AG10803 (cell line): ENCODE measurements at regions not wholly inside any gene's neighbourhood (a gene's known extent, or its start where the extent isn't known, plus 50 kb on each side); places are given as distances from the start of the nearest gene placed in this dataset.

Experiments used
- DNase-seq: peaks from one replicate; pipeline ENCODE4 v3.0.0; 2010; ENCODE audit warnings: low read depth
- H3K4me3 ChIP-seq: 2 replicates; pipeline ENCODE4 v1.5.1; 2011; ENCODE audit warnings: mild to moderate bottlenecking, low read length, control low read depth
- TF ChIP-seq, protein P1 (sequence below): conservative IDR thresholded peaks from 2 replicates; pipeline ENCODE4 v1.5.1; 2011; ENCODE audit warnings: mild to moderate bottlenecking, low read length, control low read depth, inconsistent platforms

DNA sequence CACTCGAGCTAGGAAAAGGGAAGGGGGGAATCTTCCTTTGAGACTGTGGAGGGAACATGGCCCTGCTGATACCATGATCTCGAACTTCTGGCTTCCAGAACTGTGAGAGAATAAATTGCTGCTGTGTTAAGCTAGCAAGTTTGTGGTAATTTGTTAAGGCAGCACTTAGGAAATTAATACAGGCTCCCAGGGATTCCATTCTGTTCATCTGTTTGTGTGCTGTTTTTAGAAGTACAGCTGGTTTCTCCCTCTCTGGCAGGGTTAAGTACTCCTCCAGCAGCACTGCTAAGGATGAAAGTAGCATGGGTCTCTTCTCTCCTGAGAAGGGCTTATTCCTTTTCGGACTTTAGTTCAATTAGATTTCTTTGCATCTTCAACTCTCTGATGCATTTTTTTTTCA is 268.3 kb downstream of the HHIPL2 start:
- DNase-seq, result no peak
- H3K4me3 ChIP-seq, result no peak overlapping the region
- TF ChIP-seq, protein P1, sequence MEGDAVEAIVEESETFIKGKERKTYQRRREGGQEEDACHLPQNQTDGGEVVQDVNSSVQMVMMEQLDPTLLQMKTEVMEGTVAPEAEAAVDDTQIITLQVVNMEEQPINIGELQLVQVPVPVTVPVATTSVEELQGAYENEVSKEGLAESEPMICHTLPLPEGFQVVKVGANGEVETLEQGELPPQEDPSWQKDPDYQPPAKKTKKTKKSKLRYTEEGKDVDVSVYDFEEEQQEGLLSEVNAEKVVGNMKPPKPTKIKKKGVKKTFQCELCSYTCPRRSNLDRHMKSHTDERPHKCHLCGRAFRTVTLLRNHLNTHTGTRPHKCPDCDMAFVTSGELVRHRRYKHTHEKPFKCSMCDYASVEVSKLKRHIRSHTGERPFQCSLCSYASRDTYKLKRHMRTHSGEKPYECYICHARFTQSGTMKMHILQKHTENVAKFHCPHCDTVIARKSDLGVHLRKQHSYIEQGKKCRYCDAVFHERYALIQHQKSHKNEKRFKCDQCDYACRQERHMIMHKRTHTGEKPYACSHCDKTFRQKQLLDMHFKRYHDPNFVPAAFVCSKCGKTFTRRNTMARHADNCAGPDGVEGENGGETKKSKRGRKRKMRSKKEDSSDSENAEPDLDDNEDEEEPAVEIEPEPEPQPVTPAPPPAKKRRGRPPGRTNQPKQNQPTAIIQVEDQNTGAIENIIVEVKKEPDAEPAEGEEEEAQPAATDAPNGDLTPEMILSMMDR, result no peak

DNA sequence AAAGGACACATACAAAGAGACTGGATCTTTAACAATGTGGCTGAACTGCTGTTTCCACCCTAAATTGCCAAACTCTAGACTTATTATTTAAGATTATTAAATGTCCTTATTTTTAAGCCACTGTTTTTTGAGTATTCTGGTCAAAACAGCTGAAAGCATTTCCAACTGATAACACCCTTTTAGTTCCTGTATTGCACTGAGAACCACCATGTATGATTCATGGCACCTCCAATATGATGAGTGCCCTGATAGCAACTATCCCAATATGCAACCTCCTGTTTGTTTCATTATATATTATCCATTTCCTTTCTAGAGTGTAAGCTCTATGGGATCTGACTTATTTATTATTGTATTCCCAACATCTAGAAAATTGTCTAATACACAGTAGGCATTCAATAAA is 269.4 kb downstream of the HHIPL2 start:
- no peak overlapping the region for H3K4me3 ChIP-seq
- DNase-seq, result no peak
- TF ChIP-seq, protein P1, result no peak

DNA sequence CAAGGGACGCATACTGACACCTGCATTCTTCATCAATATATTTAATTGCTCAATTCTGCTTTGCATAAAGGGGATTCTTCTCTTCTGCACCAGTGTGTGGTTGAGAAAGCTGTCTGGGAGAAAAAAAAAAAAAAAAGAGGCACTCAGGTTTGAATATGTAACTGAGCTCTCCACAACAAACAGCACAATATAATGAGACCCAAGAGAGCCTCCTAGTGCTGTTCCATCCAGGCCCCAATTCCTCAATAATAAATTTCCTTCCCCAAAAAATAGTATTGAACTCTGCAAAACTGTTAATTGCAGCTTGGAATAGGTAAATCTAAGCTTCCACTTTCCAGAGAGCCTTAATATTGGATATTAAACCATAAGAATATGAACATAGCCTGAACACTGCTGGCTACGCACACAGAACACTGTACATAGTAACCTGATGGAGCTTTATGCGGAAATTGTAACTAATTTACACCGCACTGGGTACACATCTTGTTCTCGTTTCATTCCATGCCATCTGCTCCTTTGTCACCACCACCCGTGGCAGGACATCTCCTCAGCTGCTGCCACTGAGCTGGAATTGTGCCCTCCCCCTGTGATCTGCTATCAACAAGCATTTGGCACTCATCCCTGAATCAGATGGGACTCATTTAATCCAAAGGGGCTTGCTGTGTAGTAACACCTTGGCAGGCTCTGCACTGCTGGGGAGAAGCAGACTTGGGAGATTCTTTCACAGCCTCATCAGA is 272.0 kb downstream of the HHIPL2 start:
- TF ChIP-seq, protein P1, result no peak
- DNase-seq, result no peak
- H3K4me3 ChIP-seq, result no peak overlapping the region

DNA sequence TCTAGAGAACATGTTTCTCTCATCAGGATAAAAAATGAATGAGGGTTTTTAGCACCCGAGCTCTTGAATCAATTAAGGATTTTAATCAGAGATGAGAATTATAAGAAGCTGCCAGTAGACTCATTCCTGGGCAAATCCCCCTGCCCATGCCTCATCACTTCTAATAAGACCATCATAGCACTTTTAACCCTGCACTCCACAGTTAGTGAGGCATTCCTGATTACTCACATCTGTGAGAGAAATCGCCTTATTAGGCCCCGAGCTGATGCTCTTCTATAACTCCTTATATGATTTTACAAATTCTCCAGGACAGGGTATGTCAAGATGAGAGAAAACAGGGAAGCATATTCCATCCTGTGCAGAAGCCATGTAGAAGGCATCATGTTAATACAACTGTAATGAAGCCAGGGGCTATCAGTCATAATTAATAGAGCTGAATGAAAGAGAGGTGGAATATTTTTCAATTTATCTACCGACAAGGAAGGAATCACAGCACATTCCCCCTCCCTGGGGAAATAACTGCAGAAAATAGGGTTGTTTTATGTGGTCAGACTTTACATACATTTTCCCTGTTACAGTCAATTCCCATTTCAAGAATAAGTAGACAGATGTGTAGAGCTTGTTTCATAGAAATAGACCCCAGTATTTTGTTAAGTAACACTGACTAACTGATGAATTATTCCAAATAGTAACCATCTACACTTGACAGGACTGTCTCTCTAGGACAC is 272.7 kb downstream of the HHIPL2 start:
- no peak overlapping the region for H3K4me3 ChIP-seq
- no peak for DNase-seq
- TF ChIP-seq, protein P1, result no peak

DNA sequence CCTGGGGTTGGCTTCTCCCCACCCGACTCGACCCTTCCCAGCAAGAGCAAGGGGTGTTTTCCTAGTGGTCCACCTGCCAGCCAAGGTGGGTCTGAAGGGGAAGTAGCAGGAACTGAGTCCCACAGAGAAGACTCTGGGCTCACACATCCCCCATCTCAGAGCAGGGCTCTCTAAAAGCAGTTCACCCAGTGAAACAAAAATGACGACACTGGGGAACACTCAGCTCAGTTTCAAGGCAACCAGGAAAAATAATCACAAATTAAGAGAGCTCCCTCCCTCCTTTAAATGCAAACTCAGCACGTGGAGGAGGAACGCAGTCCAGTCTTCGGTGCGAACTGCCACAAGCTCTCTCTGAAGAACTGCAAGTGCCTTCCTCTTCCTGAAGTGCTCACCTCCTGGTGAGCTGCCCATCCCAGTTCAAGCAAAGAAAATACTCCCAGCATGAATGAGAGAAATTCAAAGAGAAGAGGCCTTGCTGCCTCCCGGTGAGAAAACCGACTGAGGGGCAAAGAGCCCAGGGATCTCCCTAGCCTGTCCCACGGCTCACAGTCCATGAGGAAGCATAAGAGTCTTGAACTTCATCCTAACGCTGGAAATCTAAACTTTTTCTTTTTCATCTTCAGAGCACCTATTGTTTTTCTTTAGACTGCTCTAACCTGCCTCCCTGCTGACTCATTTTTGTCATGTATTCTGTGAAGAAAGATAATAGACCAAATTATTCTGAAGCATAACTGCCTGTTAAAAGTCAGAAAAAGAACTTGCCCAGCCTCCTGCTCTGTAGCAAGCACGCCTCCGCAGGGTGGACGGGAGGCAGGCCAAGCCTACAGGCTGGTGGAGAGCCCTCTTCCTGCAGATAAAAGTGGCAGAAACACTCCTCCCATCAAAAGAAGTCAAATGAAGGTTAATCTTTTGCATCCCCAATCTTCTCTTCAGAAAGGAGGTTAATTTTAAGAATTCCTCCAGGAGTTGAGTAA is 281.4 kb downstream of the HHIPL2 start:
- TF ChIP-seq, protein P1, result no peak
- H3K4me3 ChIP-seq, result no peak overlapping the region
- DNase-seq, result no peak

DNA sequence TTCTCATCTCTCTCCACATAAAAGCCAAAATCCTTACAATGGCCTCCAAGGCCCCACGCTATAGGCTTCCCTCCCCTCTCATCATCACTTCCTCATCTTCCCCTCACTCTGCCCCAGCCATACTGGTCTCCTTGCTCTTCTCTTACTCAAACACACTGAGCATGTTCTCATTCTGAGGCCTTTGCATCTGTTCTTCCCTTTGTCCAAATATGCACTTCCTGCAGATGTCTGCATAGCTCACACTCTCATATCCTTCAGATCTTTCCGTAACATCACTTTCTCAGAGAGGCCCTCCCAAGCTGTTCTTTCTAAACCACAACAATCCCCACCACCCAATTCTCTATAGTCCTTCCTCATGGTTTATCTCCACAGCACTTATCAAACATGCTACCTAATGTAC is 284.1 kb downstream of the HHIPL2 start:
- TF ChIP-seq, protein P1, result no peak
- no peak for DNase-seq
- no peak overlapping the region for H3K4me3 ChIP-seq
